GM10266 (cell line): ENCODE measurements at regions not wholly inside any gene's neighbourhood (a gene's known extent, or its start where the extent isn't known, plus 50 kb on each side); places are given as distances from the start of the nearest gene placed in this dataset.
"Not testable (repeated sequence)": the region's sequence is repeated elsewhere in the genome, so short reads cannot be mapped to it uniquely, and the experiment has no call there.

Source experiments
- DNase-seq: peaks from one replicate; pipeline ENCODE4 v3.0.0; 2012; ENCODE audit errors: extremely low spot score
- CTCF ChIP-seq: IDR thresholded peaks from 2 replicates; pipeline ENCODE4 v1.5.1; 2012; ENCODE audit warnings: mild to moderate bottlenecking, low read depth; ENCODE audit not compliant: control insufficient read depth, insufficient read depth; ENCODE audit errors: missing control alignments

GRCh38 chrX:40853816-40854123 is 118.4 kb upstream of the MED14 start:
- no peak for TF ChIP-seq CTCF
- no peak for DNase-seq

GRCh38 chrX:40854242-40854641 is 118.9 kb upstream of the MED14 start:
- no peak for DNase-seq
- no peak for TF ChIP-seq CTCF

GRCh38 chrX:40855411-40855810 is 120.1 kb upstream of the MED14 start:
- no peak for DNase-seq
- no peak for TF ChIP-seq CTCF

GRCh38 chrX:40855932-40856515 is 120.7 kb upstream of the MED14 start:
- TF ChIP-seq CTCF = no peak
- no peak for DNase-seq

- DNase-seq = not testable (repeated sequence)
Measured at GRCh38 chrX:40861952-40862554, 126.7 kb upstream of the MED14 start.

- not testable (repeated sequence) for DNase-seq
Measured at GRCh38 chrX:40863260-40863659, 127.9 kb upstream of the MED14 start.

- no peak for DNase-seq
- TF ChIP-seq CTCF = no peak
Measured at GRCh38 chrX:40863671-40864070, 128.3 kb upstream of the MED14 start.

- no peak for DNase-seq
- no peak for TF ChIP-seq CTCF
Measured at GRCh38 chrX:40864972-40865371, 129.6 kb upstream of the MED14 start.
